Femur (tissue), 1 donor: ENCODE measurements at regions not wholly inside any gene's neighbourhood (a gene's known extent, or its start where the extent isn't known, plus 50 kb on each side); places are given as distances from the start of the nearest gene placed in this dataset.

Experiments
- DNase-seq: peaks from one replicate; pipeline ENCODE4 v3.0.0-alpha.2; 2017

DNA sequence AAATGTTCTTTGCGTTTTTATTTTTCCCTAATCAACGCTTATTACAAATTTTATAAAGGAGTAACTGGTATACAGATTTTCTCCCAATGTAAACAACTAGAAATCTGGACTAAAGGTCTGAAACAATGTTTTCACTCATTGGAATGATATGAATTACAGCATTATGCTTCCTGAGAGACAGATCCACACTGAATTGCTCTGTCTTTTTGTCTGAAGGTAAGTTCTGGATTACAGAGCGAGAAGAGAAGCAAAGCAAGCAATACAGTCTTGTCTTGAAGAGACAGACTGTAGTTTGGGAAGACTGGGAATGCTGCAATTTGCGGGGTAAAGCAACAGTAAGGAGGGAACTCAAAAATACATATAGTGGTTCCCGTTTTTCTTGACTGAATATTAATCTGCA, 262.2 kb upstream of the PABPC4L start:
- no peak for DNase-seq

- DNase-seq = no peak
Observed at GRCh38 chr4:134426821-134427220, 225.2 kb upstream of the PABPC4L start.

- no peak for DNase-seq
Observed at GRCh38 chr4:134425756-134426155, 224.2 kb upstream of the PABPC4L start.

- DNase-seq = no peak
Observed at GRCh38 chr4:134422776-134423175, 221.2 kb upstream of the PABPC4L start.

- DNase-seq = no peak
Observed at GRCh38 chr4:134421734-134422133, 220.1 kb upstream of the PABPC4L start.

- DNase-seq = no peak
Observed at GRCh38 chr4:134408897-134409296, 207.3 kb upstream of the PABPC4L start.

- no peak for DNase-seq
Observed at GRCh38 chr4:134401798-134402197, 200.2 kb upstream of the PABPC4L start.

GRCh38 chr4:134393592-134393991, 192.0 kb upstream of the PABPC4L start:
- no peak for DNase-seq

- DNase-seq = no peak
Observed at GRCh38 chr4:134390319-134390718, 188.7 kb upstream of the PABPC4L start.

DNA sequence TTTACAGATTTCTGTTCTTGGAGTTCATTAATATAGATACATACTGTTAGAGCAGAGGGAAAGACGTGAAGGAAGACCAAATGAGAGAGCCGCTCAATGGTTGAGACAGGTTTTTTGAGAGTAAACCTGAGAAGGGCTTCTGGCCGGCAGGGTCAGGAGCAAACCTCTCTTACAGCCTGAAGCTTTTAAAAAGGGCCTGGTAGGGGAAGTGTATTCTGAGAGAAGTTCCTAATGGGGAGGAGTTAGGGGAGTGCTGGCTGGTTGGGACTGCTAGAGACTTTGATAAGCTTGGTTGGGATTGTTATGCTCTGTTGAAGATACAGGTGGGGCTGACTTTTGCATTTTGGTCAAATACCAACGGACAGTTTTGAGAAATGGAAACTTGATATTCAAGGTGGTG, 186.8 kb upstream of the PABPC4L start:
- DNase-seq = no peak

DNA sequence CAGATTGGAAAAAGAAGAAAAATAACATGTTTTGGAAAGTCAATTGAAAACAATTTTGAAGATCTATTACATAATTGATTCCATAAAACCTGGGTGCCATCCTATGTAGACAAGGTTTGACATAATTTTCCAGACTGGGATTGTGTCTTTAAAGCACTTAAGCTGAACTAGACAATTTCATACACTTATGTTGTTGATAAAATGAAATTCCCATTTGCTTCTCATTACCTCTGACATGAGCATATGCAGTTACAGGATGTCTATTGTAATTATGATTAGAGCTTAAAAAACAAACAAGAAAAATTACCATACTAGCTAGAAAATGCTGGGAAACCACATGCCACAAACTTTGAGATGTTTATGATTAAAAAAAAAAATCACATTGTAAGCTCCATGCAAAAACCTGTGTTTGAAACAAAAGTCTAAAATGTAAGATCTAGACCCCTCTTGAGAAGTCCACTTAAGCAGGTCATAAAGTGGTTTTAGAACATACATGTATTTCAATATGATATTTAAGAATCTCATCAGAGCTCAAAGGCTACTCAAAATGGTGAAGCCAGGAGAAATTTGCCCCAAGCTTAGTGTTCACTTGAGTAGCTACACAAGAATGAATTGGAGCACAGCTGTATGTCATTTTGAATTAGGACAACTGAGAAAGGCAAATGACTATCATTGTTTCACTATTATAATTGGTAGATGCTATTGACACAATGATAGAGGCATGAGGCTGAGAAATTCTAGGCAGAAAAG, 181.1 kb upstream of the PABPC4L start:
- no peak for DNase-seq

GRCh38 chr4:134375775-134376174, 174.2 kb upstream of the PABPC4L start:
- DNase-seq = no peak

DNA sequence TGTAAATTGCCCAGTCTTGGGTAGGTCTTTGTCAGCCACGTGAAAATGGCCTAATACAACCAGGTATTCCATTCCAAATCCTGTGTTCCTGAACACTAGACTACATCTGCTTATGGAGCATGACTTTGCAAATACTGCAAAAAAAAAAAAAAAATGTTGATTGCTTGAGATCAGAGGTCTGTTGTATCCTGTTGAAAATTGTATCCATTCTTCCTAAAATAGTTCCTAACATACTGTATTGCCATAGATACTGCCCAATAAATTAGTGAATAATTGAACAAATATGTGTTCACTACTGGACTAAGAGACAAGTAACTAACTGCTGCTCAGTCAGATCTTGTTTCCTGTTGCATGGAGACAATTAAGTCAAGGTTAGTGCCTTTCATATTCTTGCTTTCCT, 164.3 kb upstream of the PABPC4L start:
- DNase-seq = no peak

DNA sequence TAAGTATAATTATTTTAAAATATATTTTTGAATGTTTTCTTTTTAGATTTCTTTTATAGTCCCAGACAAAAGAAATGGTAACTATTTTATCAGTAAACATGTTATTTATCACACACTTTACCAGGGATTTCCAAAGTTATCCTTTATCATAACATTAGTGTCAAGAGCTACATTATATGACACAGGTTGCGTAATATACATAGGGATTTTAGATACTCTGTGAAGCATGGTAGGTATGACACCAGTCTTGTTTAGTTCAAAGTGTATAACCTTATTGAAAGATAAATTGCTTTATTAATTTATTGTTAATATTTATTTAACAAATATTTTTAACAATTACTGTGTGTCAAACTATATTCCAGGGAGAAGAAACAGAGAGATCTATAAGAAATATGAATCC, 163.3 kb upstream of the PABPC4L start:
- DNase-seq = no peak

DNA sequence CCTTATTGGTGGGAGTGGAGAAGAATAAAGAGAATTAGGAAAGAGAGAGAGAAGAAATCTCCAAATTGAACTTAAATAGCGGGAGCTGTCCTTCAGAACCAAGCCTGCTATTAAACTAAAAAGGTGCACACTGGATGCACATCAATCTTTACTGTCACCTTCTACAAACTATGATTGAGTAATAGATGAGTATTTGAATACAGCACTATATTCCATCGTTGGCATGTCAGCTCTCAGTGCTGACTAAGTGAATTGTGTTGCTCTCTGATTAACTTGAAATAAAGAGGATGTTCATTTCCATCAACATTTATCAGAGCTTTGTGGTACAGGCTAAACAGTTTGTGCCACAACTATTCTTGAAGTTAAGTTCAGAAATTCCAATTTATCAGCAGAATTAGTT, 143.7 kb upstream of the PABPC4L start:
- DNase-seq = no peak

DNA sequence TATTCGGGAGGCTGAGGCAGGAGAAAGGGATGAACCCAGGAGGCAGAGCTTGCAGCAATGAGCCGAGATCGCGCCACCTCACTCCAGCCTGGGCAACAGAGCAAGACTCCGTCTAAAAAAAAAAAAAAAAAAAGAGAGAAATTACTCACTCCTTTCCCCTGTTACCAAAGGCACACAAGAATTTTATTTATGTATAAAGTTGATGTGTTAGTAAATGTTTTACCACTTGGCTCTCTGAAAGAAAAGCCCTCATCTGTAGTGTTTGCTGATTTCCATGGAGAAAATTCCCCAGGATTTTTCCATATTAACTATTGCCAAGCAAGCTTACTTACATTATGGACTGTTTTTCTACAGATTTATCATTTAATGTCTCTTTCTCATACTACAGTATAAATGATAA, 142.1 kb upstream of the PABPC4L start:
- DNase-seq = no peak

DNA sequence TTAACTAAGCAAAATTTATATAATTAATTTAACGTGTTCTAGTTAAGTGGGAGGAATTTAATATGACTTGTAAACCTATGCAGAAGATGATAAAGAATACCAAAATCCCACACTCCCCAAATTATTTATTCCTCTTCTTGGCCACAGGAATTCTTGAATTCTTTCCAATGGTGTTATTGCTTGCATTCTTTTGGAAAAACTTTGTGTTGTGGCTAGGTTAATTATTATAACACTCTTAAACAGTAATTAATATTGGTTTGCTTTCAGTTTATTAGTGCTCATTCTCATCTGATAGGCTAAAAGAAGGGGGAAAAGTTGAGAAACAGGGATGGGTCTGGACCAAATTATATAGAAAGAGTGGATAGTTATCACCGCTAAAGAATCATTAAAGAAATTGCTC, 141.5 kb upstream of the PABPC4L start:
- DNase-seq = no peak

- no peak for DNase-seq
Observed at GRCh38 chr4:134337574-134337973, 136.0 kb upstream of the PABPC4L start.

- DNase-seq = no peak
Observed at GRCh38 chr4:134328741-134329140, 127.2 kb upstream of the PABPC4L start.

DNA sequence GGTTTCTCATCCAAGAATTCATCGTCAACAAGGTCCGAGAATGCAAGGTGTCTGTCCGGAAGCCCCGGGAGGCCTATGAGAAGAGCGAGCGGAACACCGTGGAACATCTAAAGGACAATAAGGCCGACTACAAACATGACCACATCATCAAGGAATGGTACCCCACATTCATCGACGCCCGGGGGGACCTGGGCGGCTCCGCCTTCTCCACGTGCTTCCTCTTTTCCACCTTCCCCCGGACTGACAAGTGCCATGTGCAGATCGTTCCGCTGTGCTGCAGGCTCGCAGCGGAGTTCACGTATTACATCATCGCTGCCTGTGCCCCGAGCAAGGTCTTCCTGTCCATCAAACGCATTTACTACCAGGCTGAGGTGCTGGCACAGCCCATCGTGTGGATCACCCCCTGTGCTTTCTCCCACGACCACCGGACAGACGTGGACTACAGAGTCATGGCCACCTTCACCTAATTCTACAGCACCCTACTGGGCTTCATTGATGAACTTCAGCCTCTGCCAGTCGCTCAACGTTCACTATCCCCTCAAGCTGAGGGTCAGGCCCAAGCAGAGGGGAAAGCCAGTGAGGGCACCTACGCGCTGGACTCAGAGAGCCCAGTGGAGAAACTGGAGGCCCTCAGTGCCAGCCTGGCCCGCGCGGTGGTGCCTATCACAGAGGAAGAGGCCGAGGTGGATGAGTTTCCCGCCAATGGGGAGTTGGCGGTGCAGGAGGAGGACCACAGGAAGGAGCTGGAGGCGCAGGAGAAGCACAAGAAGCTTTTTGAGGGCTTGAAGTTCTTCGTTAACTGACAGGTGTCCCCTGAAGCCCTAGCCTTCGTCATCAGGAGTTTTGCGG, 125.9 kb upstream of the PABPC4L start:
- no peak for DNase-seq

DNA sequence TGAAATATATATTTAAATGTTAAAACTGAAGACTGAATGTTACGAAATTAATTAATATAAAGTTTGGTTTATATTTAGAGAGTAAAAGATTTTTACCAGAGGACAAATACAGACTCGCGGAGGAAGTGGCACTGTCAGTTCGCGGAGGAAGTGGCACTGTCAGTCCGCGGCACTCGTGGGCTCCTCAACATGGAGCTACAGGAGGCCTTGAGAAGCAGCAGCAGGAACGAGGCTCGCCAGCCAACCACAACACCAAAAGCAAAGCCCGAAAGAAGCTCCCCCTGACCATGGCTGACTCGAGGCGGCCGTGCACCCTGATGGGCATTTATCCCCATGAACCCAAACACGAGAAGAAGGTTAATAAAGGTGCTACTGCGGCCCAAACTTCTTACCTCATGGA, 125.3 kb upstream of the PABPC4L start:
- no peak for DNase-seq

GRCh38 chr4:134324179-134324578, 122.6 kb upstream of the PABPC4L start:
- no peak for DNase-seq

- no peak for DNase-seq
Observed at GRCh38 chr4:134320048-134320447, 118.5 kb upstream of the PABPC4L start.

DNA sequence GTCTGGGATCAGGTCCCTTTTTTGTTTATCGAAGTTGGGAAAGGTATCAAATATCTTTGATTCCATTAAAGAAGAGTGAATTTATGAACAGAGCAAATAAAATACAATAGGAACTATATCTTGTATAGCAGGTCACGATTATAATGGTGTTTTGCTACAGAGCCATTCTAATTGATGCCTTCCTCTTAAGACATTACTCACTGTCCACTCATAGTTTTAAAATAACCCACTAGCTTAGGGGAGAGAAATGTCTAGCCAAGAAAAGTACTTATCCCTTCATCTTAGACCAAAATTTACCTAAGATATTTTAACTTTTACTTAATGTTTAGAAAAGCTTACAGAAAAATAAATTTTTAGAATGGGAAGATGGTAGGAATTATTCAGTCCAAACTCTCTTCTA, 112.0 kb upstream of the PABPC4L start:
- DNase-seq = no peak
